ENCODE measurements at regions not wholly inside any gene's neighbourhood (a gene's known extent, or its start where the extent isn't known, plus 50 kb on each side); places are given as distances from the start of the nearest gene placed in this dataset.

- H3K27me3 Mint-ChIP-seq (ENCODE audit: insufficient read depth, low read depth, poor library complexity), result no peaks in the 10 kb centered on the region
- Histone ChIP-seq H3K9me2 (ENCODE audit: insufficient read depth) (no peaks in the 10 kb centered on the region), H3K4me1 (ENCODE audit: insufficient read depth) (peaks cover 23% of the 10 kb centered on the region), H3F3A (replicated peaks; ENCODE audit: low read depth) (no peaks in the 10 kb centered on the region), H3K4me2 (no peak overlapping the region), H3K4me3 (no peak overlapping the region), H3K27me3 (ENCODE audit: insufficient read depth) (no peaks in the 10 kb centered on the region), H3K27ac (ENCODE audit: low read depth) (no peak overlapping the region), H2AFZ (no peak overlapping the region), H3K36me3 (ENCODE audit: insufficient read depth) (no peaks in the 10 kb centered on the region), H4K20me1 (replicated peaks; ENCODE audit: insufficient read depth) (no peaks in the 10 kb centered on the region), H3K79me2 (replicated peaks; ENCODE audit: insufficient read depth) (no peaks in the 10 kb centered on the region)
- no peak for ATAC-seq
- H3K27ac Mint-ChIP-seq, result no peak overlapping the region
- H3K4me1 Mint-ChIP-seq, result peaks cover 23% of the 10 kb centered on the region
- no peak overlapping the region for H3K4me3 Mint-ChIP-seq
- TF ChIP-seq EZH2phosphoT487 (IDR thresholded peaks at IDR 0.05; ENCODE audit: unreplicated experiment) (no peak), ZNF331 (CRISPR knock-in tag; IDR thresholded peaks at IDR 0.05; ENCODE audit: low read depth) (no peak), REST (IDR thresholded peaks at IDR 0.05; ENCODE audit: unreplicated experiment) (no peak), POLR2AphosphoS5 (IDR thresholded peaks at IDR 0.05; ENCODE audit: low read depth) (no peak), NANOG (IDR thresholded peaks at IDR 0.05; ENCODE audit: borderline replicate concordance) (no peak), ZNF462 (CRISPR knock-in tag; IDR thresholded peaks at IDR 0.05) (no peak), CTCF (conservative IDR thresholded peaks at IDR 0.05; ENCODE audit: low read depth in 2 of 2) (no peak), JUNB (IDR thresholded peaks at IDR 0.05; ENCODE audit: unreplicated experiment) (no peak), EZH2 (IDR thresholded peaks at IDR 0.05; ENCODE audit: low read depth, unreplicated experiment) (no peak), STAT1 (IDR thresholded peaks at IDR 0.05; ENCODE audit: unreplicated experiment) (no peak), CREB1 (CRISPR knock-in tag; IDR thresholded peaks at IDR 0.05; ENCODE audit: low read depth) (no peak), ZNF114 (CRISPR knock-in tag; IDR thresholded peaks at IDR 0.05) (no peak), ETS1 (IDR thresholded peaks at IDR 0.05) (no peak)
- no peak for DNase-seq (ENCODE audit: low spot score)
- H3K9me3 Mint-ChIP-seq, result no peaks in the 10 kb centered on the region
- H3K36me3 Mint-ChIP-seq (ENCODE audit: low read depth), result no peaks in the 10 kb centered on the region
These were observed 96.1 kb upstream of the SOX2 start for GRCh38 chr3:181615666-181616065.

Data from GM23338 (cell line).